ENCODE measurements at regions not wholly inside any gene's neighbourhood (a gene's known extent, or its start where the extent isn't known, plus 50 kb on each side); places are given as distances from the start of the nearest gene placed in this dataset.

- DNase-seq (no peak), ATAC-seq (ENCODE audit: poor library complexity) (no peak)
- intact Hi-C loops (cut with DNase I) = no loop called here
Measured at GRCh38 chr5:3995954-3996619, 400.5 kb downstream of the IRX1 start.

GRCh38 chr5:3996707-3997336, 401.2 kb downstream of the IRX1 start:
- DNase-seq (no peak), ATAC-seq (ENCODE audit: poor library complexity) (peak; percentile 52)
- intact Hi-C loops (cut with DNase I) = no loop called here

- intact Hi-C loops (cut with DNase I) = no loop called here
- DNase-seq = no peak
- no peak for ATAC-seq (ENCODE audit: poor library complexity)
Measured at GRCh38 chr5:3997670-3998069, 402.0 kb downstream of the IRX1 start.

- ATAC-seq (ENCODE audit: poor library complexity) (no peak), DNase-seq (no peak)
- intact Hi-C loops (cut with DNase I) = no loop called here
Measured at GRCh38 chr5:3999929-4000328, 404.3 kb downstream of the IRX1 start.

GRCh38 chr5:4001004-4001403, 405.4 kb downstream of the IRX1 start:
- DNase-seq = no peak
- intact Hi-C loops (cut with DNase I) = no loop called here
- ATAC-seq (ENCODE audit: poor library complexity) = no peak

GRCh38 chr5:4001758-4002533, 406.3 kb downstream of the IRX1 start:
- ATAC-seq (ENCODE audit: poor library complexity) = no peak
- intact Hi-C loops (cut with DNase I) = no loop called here
- no peak for DNase-seq

- ATAC-seq (ENCODE audit: poor library complexity) (no peak), DNase-seq (no peak)
- intact Hi-C loops (cut with DNase I) = no loop called here
Measured at GRCh38 chr5:4005335-4005734, 409.7 kb downstream of the IRX1 start.

GRCh38 chr5:4007001-4007400, 411.4 kb downstream of the IRX1 start:
- no peak for ATAC-seq (ENCODE audit: poor library complexity)
- DNase-seq = no peak
- intact Hi-C loops (cut with DNase I) = no loop called here

- ATAC-seq (ENCODE audit: poor library complexity) (no peak), DNase-seq (no peak)
- intact Hi-C loops (cut with DNase I) = no loop called here
Measured at GRCh38 chr5:4011943-4012342, 416.3 kb downstream of the IRX1 start.

GRCh38 chr5:4013106-4013898, 417.7 kb downstream of the IRX1 start:
- ATAC-seq (ENCODE audit: poor library complexity) (no peak), DNase-seq (no peak)
- intact Hi-C loops (cut with DNase I) = no loop called here

- ATAC-seq (ENCODE audit: poor library complexity) (no peak), DNase-seq (no peak)
- intact Hi-C loops (cut with DNase I) = no loop called here
Measured at GRCh38 chr5:4015709-4016108, 420.1 kb downstream of the IRX1 start.

GRCh38 chr5:4017076-4017803, 421.6 kb downstream of the IRX1 start:
- intact Hi-C loops (cut with DNase I) = no loop called here
- ATAC-seq (ENCODE audit: poor library complexity) (no peak), DNase-seq (no peak)

GRCh38 chr5:4018007-4018406, 422.4 kb downstream of the IRX1 start:
- intact Hi-C loops (cut with DNase I) = no loop called here
- DNase-seq (no peak), ATAC-seq (ENCODE audit: poor library complexity) (peak; percentile 64)

GRCh38 chr5:4019009-4019769, 423.6 kb downstream of the IRX1 start:
- no peak for DNase-seq
- intact Hi-C loops (cut with DNase I) = no loop called here
- peak; percentile 75 for ATAC-seq (ENCODE audit: poor library complexity)

- ATAC-seq (ENCODE audit: poor library complexity) = no peak
- intact Hi-C loops (cut with DNase I) = no loop called here
- DNase-seq = no peak
Measured at GRCh38 chr5:4019841-4020240, 424.2 kb downstream of the IRX1 start.

GRCh38 chr5:4020400-4020799, 424.8 kb downstream of the IRX1 start:
- ATAC-seq (ENCODE audit: poor library complexity) (no peak), DNase-seq (no peak)
- intact Hi-C loops (cut with DNase I) = no loop called here

- intact Hi-C loops (cut with DNase I) = no loop called here
- DNase-seq (no peak), ATAC-seq (ENCODE audit: poor library complexity) (no peak)
Measured at GRCh38 chr5:4022056-4022670, 426.5 kb downstream of the IRX1 start.
